ENCODE measurements at regions not wholly inside any gene's neighbourhood (a gene's known extent, or its start where the extent isn't known, plus 50 kb on each side); places are given as distances from the start of the nearest gene placed in this dataset.

DNA sequence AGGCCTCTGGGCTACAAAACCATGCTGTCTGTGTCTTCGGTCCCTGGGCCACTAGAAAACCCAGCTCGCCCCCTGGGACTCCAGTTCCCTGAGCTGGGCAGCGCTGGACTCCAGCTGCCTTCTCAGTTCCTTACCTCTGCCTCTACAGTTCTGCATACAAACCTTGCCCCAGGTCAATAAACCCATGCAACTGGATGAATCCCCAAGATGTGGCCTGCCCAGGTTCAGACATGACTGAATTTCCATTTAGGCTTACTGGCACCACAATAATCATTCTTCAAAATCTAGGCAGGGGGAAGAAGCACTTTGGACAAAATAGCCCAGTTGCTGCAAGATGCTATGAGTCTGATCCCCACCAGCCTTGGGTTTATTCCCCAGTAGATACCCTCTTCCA is 159.5 kb downstream of the RRAGC start:
- H3K4me3 ChIP-seq (replicated peaks in 1 of 2; ENCODE audit: low read depth in 1 of 2, low read length in 2 of 2), result no peak overlapping the region
- ATAC-seq (no peak), DNase-seq (ENCODE audit: low read depth, low spot score) (no peak)
- H3K36me3 ChIP-seq (ENCODE audit: control insufficient read depth in 1 of 2, insufficient read depth in 2 of 2, low read length in 2 of 2), result no peaks in the 10 kb centered on the region
- no peak overlapping the region for H3K9ac ChIP-seq (ENCODE audit: low read length)
- ChIA-PET POLR2A (no interaction called here), CTCF (no interaction called here), RAD21 (ENCODE audit: low non-redundant PET in 1 of 2, low total read pairs in 2 of 2, uncharacterized antibody in 2 of 2, unreplicated experiment in 2 of 2) (no interaction called here)
- H3K27ac ChIP-seq (ENCODE audit: low read depth, low read length), result no peak overlapping the region
- H3K27me3 ChIP-seq (ENCODE audit: insufficient read depth, low read length), result peaks cover 33% of the 10 kb centered on the region
- no peaks in the 10 kb centered on the region for H3K9me3 ChIP-seq (ENCODE audit: control insufficient read depth in 1 of 2, insufficient read depth in 1 of 2, low read depth in 1 of 2, low read length in 2 of 2)
- no peak overlapping the region for H2AFZ ChIP-seq (ENCODE audit: low read depth, low read length, poor library complexity, severe bottlenecking)
- intact Hi-C loops (cut with micrococcal nuclease), result no loop called here
- no peaks in the 10 kb centered on the region for H3K79me2 ChIP-seq (ENCODE audit: insufficient read depth, low read length)
- no peaks in the 10 kb centered on the region for H4K20me1 ChIP-seq (ENCODE audit: insufficient read depth)
- no peak for TF ChIP-seq RAD21 (IDR thresholded peaks at IDR 0.05; ENCODE audit: low read depth)
- TF ChIP-seq EZH2phosphoT487 (IDR thresholded peaks at IDR 0.05; ENCODE audit: borderline replicate concordance), result no peak
- TF ChIP-seq EGR1 (IDR thresholded peaks at IDR 0.05; ENCODE audit: low read depth), result no peak
- no peak for TF ChIP-seq YY1 (IDR thresholded peaks at IDR 0.05; ENCODE audit: extremely low read depth, insufficient replicate concordance, low read depth, low read length)
- TF ChIP-seq, protein P1, sequence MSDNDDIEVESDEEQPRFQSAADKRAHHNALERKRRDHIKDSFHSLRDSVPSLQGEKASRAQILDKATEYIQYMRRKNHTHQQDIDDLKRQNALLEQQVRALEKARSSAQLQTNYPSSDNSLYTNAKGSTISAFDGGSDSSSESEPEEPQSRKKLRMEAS (IDR thresholded peaks at IDR 0.05), result no peak
- TF ChIP-seq POLR2AphosphoS5 (IDR thresholded peaks at IDR 0.05; ENCODE audit: low read depth, low read length), result no peak
- no peak for TF ChIP-seq ELF1 (IDR thresholded peaks at IDR 0.05; ENCODE audit: borderline replicate concordance, low read depth)
- TF ChIP-seq, protein P2, sequence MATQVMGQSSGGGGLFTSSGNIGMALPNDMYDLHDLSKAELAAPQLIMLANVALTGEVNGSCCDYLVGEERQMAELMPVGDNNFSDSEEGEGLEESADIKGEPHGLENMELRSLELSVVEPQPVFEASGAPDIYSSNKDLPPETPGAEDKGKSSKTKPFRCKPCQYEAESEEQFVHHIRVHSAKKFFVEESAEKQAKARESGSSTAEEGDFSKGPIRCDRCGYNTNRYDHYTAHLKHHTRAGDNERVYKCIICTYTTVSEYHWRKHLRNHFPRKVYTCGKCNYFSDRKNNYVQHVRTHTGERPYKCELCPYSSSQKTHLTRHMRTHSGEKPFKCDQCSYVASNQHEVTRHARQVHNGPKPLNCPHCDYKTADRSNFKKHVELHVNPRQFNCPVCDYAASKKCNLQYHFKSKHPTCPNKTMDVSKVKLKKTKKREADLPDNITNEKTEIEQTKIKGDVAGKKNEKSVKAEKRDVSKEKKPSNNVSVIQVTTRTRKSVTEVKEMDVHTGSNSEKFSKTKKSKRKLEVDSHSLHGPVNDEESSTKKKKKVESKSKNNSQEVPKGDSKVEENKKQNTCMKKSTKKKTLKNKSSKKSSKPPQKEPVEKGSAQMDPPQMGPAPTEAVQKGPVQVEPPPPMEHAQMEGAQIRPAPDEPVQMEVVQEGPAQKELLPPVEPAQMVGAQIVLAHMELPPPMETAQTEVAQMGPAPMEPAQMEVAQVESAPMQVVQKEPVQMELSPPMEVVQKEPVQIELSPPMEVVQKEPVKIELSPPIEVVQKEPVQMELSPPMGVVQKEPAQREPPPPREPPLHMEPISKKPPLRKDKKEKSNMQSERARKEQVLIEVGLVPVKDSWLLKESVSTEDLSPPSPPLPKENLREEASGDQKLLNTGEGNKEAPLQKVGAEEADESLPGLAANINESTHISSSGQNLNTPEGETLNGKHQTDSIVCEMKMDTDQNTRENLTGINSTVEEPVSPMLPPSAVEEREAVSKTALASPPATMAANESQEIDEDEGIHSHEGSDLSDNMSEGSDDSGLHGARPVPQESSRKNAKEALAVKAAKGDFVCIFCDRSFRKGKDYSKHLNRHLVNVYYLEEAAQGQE (IDR thresholded peaks at IDR 0.05; ENCODE audit: low read depth), result no peak
- no peak for TF ChIP-seq JUND (IDR thresholded peaks at IDR 0.05)
- no peak for TF ChIP-seq FOSL1 (IDR thresholded peaks at IDR 0.05; ENCODE audit: low read depth)
- no peak for TF ChIP-seq SIN3A (IDR thresholded peaks at IDR 0.05; ENCODE audit: low read depth)
- TF ChIP-seq TCF7L2 (IDR thresholded peaks at IDR 0.05; ENCODE audit: borderline replicate concordance, extremely low read depth, insufficient read depth, insufficient read length), result no peak
- no peak for TF ChIP-seq ZNF274 (IDR thresholded peaks at IDR 0.05; ENCODE audit: low read depth, low read length)
- no peak for TF ChIP-seq SP1 (IDR thresholded peaks at IDR 0.05; ENCODE audit: low read depth)
- TF ChIP-seq, protein P3, sequence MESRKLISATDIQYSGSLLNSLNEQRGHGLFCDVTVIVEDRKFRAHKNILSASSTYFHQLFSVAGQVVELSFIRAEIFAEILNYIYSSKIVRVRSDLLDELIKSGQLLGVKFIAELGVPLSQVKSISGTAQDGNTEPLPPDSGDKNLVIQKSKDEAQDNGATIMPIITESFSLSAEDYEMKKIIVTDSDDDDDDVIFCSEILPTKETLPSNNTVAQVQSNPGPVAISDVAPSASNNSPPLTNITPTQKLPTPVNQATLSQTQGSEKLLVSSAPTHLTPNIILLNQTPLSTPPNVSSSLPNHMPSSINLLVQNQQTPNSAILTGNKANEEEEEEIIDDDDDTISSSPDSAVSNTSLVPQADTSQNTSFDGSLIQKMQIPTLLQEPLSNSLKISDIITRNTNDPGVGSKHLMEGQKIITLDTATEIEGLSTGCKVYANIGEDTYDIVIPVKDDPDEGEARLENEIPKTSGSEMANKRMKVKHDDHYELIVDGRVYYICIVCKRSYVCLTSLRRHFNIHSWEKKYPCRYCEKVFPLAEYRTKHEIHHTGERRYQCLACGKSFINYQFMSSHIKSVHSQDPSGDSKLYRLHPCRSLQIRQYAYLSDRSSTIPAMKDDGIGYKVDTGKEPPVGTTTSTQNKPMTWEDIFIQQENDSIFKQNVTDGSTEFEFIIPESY (IDR thresholded peaks at IDR 0.05; ENCODE audit: extremely low read depth, insufficient replicate concordance, low read length), result no peak
- TF ChIP-seq, protein P4, sequence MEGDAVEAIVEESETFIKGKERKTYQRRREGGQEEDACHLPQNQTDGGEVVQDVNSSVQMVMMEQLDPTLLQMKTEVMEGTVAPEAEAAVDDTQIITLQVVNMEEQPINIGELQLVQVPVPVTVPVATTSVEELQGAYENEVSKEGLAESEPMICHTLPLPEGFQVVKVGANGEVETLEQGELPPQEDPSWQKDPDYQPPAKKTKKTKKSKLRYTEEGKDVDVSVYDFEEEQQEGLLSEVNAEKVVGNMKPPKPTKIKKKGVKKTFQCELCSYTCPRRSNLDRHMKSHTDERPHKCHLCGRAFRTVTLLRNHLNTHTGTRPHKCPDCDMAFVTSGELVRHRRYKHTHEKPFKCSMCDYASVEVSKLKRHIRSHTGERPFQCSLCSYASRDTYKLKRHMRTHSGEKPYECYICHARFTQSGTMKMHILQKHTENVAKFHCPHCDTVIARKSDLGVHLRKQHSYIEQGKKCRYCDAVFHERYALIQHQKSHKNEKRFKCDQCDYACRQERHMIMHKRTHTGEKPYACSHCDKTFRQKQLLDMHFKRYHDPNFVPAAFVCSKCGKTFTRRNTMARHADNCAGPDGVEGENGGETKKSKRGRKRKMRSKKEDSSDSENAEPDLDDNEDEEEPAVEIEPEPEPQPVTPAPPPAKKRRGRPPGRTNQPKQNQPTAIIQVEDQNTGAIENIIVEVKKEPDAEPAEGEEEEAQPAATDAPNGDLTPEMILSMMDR (IDR thresholded peaks at IDR 0.05 in 2 of 3, conservative IDR thresholded peaks at IDR 0.05 in 1 of 3; ENCODE audit: borderline replicate concordance in 1 of 3, insufficient read depth in 1 of 3, low read depth in 2 of 3, low read length in 2 of 3), result no peak
- TF ChIP-seq CBX3 (IDR thresholded peaks at IDR 0.05; ENCODE audit: low read depth), result no peak
- no peak for TF ChIP-seq ZFX (IDR thresholded peaks at IDR 0.05)
- TF ChIP-seq SRF (IDR thresholded peaks at IDR 0.05; ENCODE audit: low read depth), result no peak
- no peak for TF ChIP-seq CEBPB (IDR thresholded peaks at IDR 0.05; ENCODE audit: low read depth)
- no peaks in the 10 kb centered on the region for H3K4me1 ChIP-seq (ENCODE audit: control insufficient read depth in 1 of 2, insufficient read depth in 2 of 2, low read length in 2 of 2)
- H3K4me2 ChIP-seq (ENCODE audit: low read length), result no peak overlapping the region
- BruUV-seq (replicated peaks), result no TSS peak
- H3K9me2 ChIP-seq (ENCODE audit: insufficient read depth), result no peaks in the 10 kb centered on the region
